ENCODE measurements at regions not wholly inside any gene's neighbourhood (a gene's known extent, or its start where the extent isn't known, plus 50 kb on each side); places are given as distances from the start of the nearest gene placed in this dataset.

- H3K27me3 ChIP-seq, result no peaks in the 10 kb centered on the region
- intact Hi-C loops (cut with DNase I), result no loop called here
- H3K27ac ChIP-seq, result no peak overlapping the region
- H3K9ac ChIP-seq (ENCODE audit: low read depth in 2 of 2, low read length in 2 of 2), result no peak overlapping the region
- H3K4me1 ChIP-seq, result no peaks in the 10 kb centered on the region
- no peak overlapping the region for H3K4me3 ChIP-seq
- DNase-seq, result no peak
- no peaks in the 10 kb centered on the region for H3K36me3 ChIP-seq
- TF ChIP-seq CTCF (IDR thresholded peaks at IDR 0.05), result no peak
- no peaks in the 10 kb centered on the region for H3K9me3 ChIP-seq
These were observed 394.2 kb downstream of the DUSP10 start for GRCh38 chr1:221347706-221348105.

- intact Hi-C loops (cut with DNase I), result no loop called here
- DNase-seq, result no peak
- Histone ChIP-seq H3K4me1 (no peaks in the 10 kb centered on the region), H3K9ac (ENCODE audit: low read depth in 2 of 2, low read length in 2 of 2) (no peak overlapping the region), H3K4me3 (no peak overlapping the region), H3K36me3 (no peaks in the 10 kb centered on the region), H3K27me3 (no peaks in the 10 kb centered on the region), H3K27ac (no peak overlapping the region), H3K9me3 (no peaks in the 10 kb centered on the region)
- no peak for TF ChIP-seq CTCF (IDR thresholded peaks at IDR 0.05)
These were observed 391.8 kb downstream of the DUSP10 start for GRCh38 chr1:221350091-221350490.

DNA sequence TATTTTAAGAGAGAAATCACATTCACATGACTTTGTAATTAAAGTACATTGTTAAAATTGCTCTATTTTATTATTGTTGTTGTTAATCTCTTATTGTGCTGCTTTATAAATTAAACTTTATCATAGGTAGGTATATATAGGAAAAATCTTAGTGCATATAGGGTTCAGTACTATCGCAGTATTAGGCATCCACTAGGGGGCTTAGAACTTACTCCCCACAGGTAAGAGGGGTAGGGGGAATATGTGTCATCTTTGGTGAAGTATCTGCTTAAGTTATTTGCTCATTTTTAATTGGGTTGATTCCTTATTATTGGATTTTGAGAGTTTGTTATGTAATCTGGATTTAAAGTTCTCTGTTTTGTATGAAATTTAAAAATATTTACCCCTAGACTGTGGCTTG lies 385.2 kb downstream of the DUSP10 start:
- Histone ChIP-seq H3K27ac (no peak overlapping the region), H3K27me3 (no peaks in the 10 kb centered on the region), H3K9me3 (no peaks in the 10 kb centered on the region), H3K4me1 (no peaks in the 10 kb centered on the region), H3K4me3 (no peak overlapping the region), H3K36me3 (no peaks in the 10 kb centered on the region), H3K9ac (ENCODE audit: low read depth in 2 of 2, low read length in 2 of 2) (no peak overlapping the region)
- intact Hi-C loops (cut with DNase I), result no loop called here
- no peak for TF ChIP-seq CTCF (IDR thresholded peaks at IDR 0.05)
- DNase-seq, result no peak

GRCh38 chr1:221363039-221363438 lies 378.9 kb downstream of the DUSP10 start:
- Histone ChIP-seq H3K9me3 (no peaks in the 10 kb centered on the region), H3K4me1 (no peaks in the 10 kb centered on the region), H3K36me3 (no peaks in the 10 kb centered on the region), H3K9ac (ENCODE audit: low read depth in 2 of 2, low read length in 2 of 2) (no peak overlapping the region), H3K27me3 (no peaks in the 10 kb centered on the region), H3K27ac (no peak overlapping the region), H3K4me3 (no peak overlapping the region)
- intact Hi-C loops (cut with DNase I), result no loop called here
- no peak for TF ChIP-seq CTCF (IDR thresholded peaks at IDR 0.05)
- DNase-seq, result no peak

- intact Hi-C loops (cut with DNase I), result no loop called here
- DNase-seq, result no peak
- no peaks in the 10 kb centered on the region for H3K4me1 ChIP-seq
- H3K9me3 ChIP-seq, result no peaks in the 10 kb centered on the region
- no peaks in the 10 kb centered on the region for H3K27me3 ChIP-seq
- no peak for TF ChIP-seq CTCF (IDR thresholded peaks at IDR 0.05)
- no peak overlapping the region for H3K9ac ChIP-seq (ENCODE audit: low read depth in 2 of 2, low read length in 2 of 2)
- H3K4me3 ChIP-seq, result no peak overlapping the region
- H3K27ac ChIP-seq, result no peak overlapping the region
- no peaks in the 10 kb centered on the region for H3K36me3 ChIP-seq
These were observed 375.3 kb downstream of the DUSP10 start for GRCh38 chr1:221366495-221367110.
